HL-60 (cell line): ENCODE measurements at regions not wholly inside any gene's neighbourhood (a gene's known extent, or its start where the extent isn't known, plus 50 kb on each side); places are given as distances from the start of the nearest gene placed in this dataset.

Source experiments
- CTCF ChIP-seq: IDR thresholded peaks from one replicate; pipeline ENCODE4 v1.5.1; 2011; ENCODE audit warnings: low read length, control low read depth, inconsistent platforms; ENCODE audit not compliant: insufficient read depth
- GABPA ChIP-seq: IDR thresholded peaks from 2 replicates; pipeline ENCODE4 v1.6.1; 2012; ENCODE audit warnings: low read depth

GRCh38 chr3:118108769-118109168 is 925.9 kb downstream of the IGSF11 start:
- no peak for TF ChIP-seq GABPA
- TF ChIP-seq CTCF: no peak
